ENCODE measurements at regions not wholly inside any gene's neighbourhood (a gene's known extent, or its start where the extent isn't known, plus 50 kb on each side); places are given as distances from the start of the nearest gene placed in this dataset.

DNA sequence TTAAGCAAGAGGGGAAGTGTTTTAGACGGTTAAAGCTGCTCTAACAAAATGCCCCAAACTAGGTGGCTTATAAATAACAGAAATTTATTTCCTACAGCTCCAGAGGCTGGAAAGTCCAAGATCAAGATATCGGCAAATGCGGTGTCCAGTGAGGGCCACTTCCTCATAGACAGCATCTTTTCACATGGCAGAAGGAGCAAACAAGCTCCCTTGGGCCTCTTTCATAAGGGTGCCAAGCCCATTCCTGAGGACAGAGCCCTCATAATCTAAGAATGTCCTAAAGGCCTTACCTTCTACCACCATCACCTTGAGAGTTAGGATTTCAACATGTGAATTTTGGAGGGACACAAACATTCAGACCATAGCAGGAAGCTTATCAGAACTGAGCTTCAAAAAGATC, 57.3 kb upstream of the PPP1CB start:
- Histone ChIP-seq H3K4me3 (ENCODE audit: low read length in 3 of 3) (no peak overlapping the region), H3K4me1 (ENCODE audit: control insufficient read depth in 2 of 3, insufficient read depth in 2 of 3, low read depth in 1 of 3, low read length in 3 of 3) (peaks cover 3 to 11% (median 9%) of the 10 kb centered on the region in 3 donors), H3K36me3 (ENCODE audit: control insufficient read depth in 2 of 3, insufficient read depth in 3 of 3, low read length in 3 of 3) (no peaks in the 10 kb centered on the region), H3K9ac (ENCODE audit: low read length in 3 of 3) (no peak overlapping the region), H3K27me3 (ENCODE audit: control insufficient read depth, insufficient read depth, low read length) (no peaks in the 10 kb centered on the region), H3K27ac (ENCODE audit: low read depth in 2 of 2, low read length in 2 of 2) (no peak overlapping the region), H3K9me3 (ENCODE audit: control insufficient read depth in 2 of 3, insufficient read depth in 1 of 3, low read length in 3 of 3) (no peaks in the 10 kb centered on the region)
- no peak for FAIRE-seq
- TF ChIP-seq, protein P1, sequence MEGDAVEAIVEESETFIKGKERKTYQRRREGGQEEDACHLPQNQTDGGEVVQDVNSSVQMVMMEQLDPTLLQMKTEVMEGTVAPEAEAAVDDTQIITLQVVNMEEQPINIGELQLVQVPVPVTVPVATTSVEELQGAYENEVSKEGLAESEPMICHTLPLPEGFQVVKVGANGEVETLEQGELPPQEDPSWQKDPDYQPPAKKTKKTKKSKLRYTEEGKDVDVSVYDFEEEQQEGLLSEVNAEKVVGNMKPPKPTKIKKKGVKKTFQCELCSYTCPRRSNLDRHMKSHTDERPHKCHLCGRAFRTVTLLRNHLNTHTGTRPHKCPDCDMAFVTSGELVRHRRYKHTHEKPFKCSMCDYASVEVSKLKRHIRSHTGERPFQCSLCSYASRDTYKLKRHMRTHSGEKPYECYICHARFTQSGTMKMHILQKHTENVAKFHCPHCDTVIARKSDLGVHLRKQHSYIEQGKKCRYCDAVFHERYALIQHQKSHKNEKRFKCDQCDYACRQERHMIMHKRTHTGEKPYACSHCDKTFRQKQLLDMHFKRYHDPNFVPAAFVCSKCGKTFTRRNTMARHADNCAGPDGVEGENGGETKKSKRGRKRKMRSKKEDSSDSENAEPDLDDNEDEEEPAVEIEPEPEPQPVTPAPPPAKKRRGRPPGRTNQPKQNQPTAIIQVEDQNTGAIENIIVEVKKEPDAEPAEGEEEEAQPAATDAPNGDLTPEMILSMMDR (IDR thresholded peaks at IDR 0.05; ENCODE audit: borderline replicate concordance, extremely low read depth, insufficient read depth), result no peak
- intact Hi-C loops (cut with DNase I), result no loop called here
- DNase-seq, result no peak

- no peak overlapping the region for H3K4me3 ChIP-seq (ENCODE audit: low read length in 3 of 3)
- TF ChIP-seq, protein P1 (IDR thresholded peaks at IDR 0.05; ENCODE audit: borderline replicate concordance, extremely low read depth, insufficient read depth), result no peak
- no peaks in the 10 kb centered on the region for H3K27me3 ChIP-seq (ENCODE audit: control insufficient read depth, insufficient read depth, low read length)
- no peak overlapping the region for H3K9ac ChIP-seq (ENCODE audit: low read length in 3 of 3)
- DNase-seq (peak in 4 of 5 donors; percentile 82 to 94 (median 88)), FAIRE-seq (no peak)
- no peaks in the 10 kb centered on the region for H3K36me3 ChIP-seq (ENCODE audit: control insufficient read depth in 2 of 3, insufficient read depth in 3 of 3, low read length in 3 of 3)
- peaks cover 3 to 11% (median 7%) of the 10 kb centered on the region in 3 donors for H3K4me1 ChIP-seq (ENCODE audit: control insufficient read depth in 2 of 3, insufficient read depth in 2 of 3, low read depth in 1 of 3, low read length in 3 of 3)
- no peak overlapping the region for H3K27ac ChIP-seq (ENCODE audit: low read depth in 2 of 2, low read length in 2 of 2)
- intact Hi-C loops (cut with DNase I), result no loop called here
- H3K9me3 ChIP-seq (ENCODE audit: control insufficient read depth in 2 of 3, insufficient read depth in 1 of 3, low read length in 3 of 3), result no peaks in the 10 kb centered on the region
Observed at GRCh38 chr2:28695245-28695647, 56.4 kb upstream of the PPP1CB start.

- TF ChIP-seq, protein P1 (IDR thresholded peaks at IDR 0.05; ENCODE audit: borderline replicate concordance, extremely low read depth, insufficient read depth), result no peak
Observed at GRCh38 chr2:28696261-28696660, 55.4 kb upstream of the PPP1CB start.

DNA sequence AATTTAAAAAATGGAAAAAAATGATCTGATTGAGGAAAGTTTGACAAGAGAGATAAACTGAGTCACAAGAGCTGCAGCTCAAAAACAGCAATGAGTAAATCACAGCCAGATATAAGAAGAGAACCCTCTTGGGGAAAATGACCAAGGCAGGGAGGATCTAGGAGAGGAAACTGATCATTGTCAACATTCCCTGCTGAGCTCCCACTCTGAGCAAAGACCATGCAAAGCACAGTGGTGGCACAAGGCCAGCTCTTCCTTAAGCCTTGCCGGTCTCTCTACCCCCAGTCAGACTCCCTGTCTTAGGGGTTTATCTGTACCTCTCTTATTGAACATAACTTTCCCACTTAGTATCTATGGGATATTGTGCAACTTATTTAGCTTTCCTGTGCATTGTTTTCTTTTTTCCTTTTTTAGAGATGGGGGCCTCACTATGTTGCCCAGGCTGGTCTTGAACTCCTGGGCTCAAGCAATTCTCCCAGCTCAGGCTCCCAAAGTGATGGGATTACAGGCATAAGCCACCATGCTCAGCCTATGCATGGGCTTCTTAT, 54.0 kb upstream of the PPP1CB start:
- no peaks in the 10 kb centered on the region for H3K36me3 ChIP-seq (ENCODE audit: control insufficient read depth in 2 of 3, insufficient read depth in 3 of 3, low read length in 3 of 3)
- H3K27me3 ChIP-seq (ENCODE audit: control insufficient read depth, insufficient read depth, low read length), result no peaks in the 10 kb centered on the region
- H3K27ac ChIP-seq (ENCODE audit: low read depth in 2 of 2, low read length in 2 of 2), result no peak overlapping the region
- DNase-seq (no peak), FAIRE-seq (no peak)
- TF ChIP-seq, protein P1 (IDR thresholded peaks at IDR 0.05; ENCODE audit: borderline replicate concordance, extremely low read depth, insufficient read depth), result no peak
- no peak overlapping the region for H3K4me3 ChIP-seq (ENCODE audit: low read length in 3 of 3)
- intact Hi-C loops (cut with DNase I), result no loop called here
- no peak overlapping the region for H3K9ac ChIP-seq (ENCODE audit: low read length in 3 of 3)
- no peaks in the 10 kb centered on the region for H3K9me3 ChIP-seq (ENCODE audit: control insufficient read depth in 2 of 3, insufficient read depth in 1 of 3, low read length in 3 of 3)
- peaks cover 0 to 2% (median 0%) of the 10 kb centered on the region in 3 donors for H3K4me1 ChIP-seq (ENCODE audit: control insufficient read depth in 2 of 3, insufficient read depth in 2 of 3, low read depth in 1 of 3, low read length in 3 of 3)

More at GRCh38 chr2:28696261-28696660, 55.4 kb upstream of the PPP1CB start:
- Histone ChIP-seq H3K36me3 (ENCODE audit: control insufficient read depth in 2 of 3, insufficient read depth in 3 of 3, low read length in 3 of 3) (no peaks in the 10 kb centered on the region), H3K4me1 (ENCODE audit: control insufficient read depth in 2 of 3, insufficient read depth in 2 of 3, low read depth in 1 of 3, low read length in 3 of 3) (peaks cover 3 to 11% (median 7%) of the 10 kb centered on the region in 3 donors), H3K9me3 (ENCODE audit: control insufficient read depth in 2 of 3, insufficient read depth in 1 of 3, low read length in 3 of 3) (no peaks in the 10 kb centered on the region), H3K9ac (ENCODE audit: low read length in 3 of 3) (no peak overlapping the region), H3K4me3 (ENCODE audit: low read length in 3 of 3) (no peak overlapping the region), H3K27me3 (ENCODE audit: control insufficient read depth, insufficient read depth, low read length) (no peaks in the 10 kb centered on the region), H3K27ac (ENCODE audit: low read depth in 2 of 2, low read length in 2 of 2) (no peak overlapping the region)
- no peak for FAIRE-seq
- intact Hi-C loops (cut with DNase I), result no loop called here
- no peak for DNase-seq

All from kidney (tissue), 13 donors.